ENCODE measurements at regions not wholly inside any gene's neighbourhood (a gene's known extent, or its start where the extent isn't known, plus 50 kb on each side); places are given as distances from the start of the nearest gene placed in this dataset.
A peak's percentile ranks its signal among the peaks of the same experiment; 100 is the strongest.

- no peak for DNase-seq (ENCODE audit: low spot score)
These were observed 1292.1 kb downstream of the TBC1D22A start for GRCh38 chr22:48054596-48054995.

- no peak for DNase-seq (ENCODE audit: low spot score)
These were observed 1291.5 kb downstream of the TBC1D22A start for GRCh38 chr22:48053973-48054372.

- no peak for DNase-seq (ENCODE audit: low spot score)
These were observed 1291.0 kb downstream of the TBC1D22A start for GRCh38 chr22:48053486-48053885.

GRCh38 chr22:48052621-48052890 lies 1290.1 kb downstream of the TBC1D22A start:
- no peak for DNase-seq (ENCODE audit: low spot score)

- DNase-seq (ENCODE audit: low spot score) = no peak
These were observed 1289.6 kb downstream of the TBC1D22A start for GRCh38 chr22:48051796-48052620.

GRCh38 chr22:48050836-48051235 lies 1288.4 kb downstream of the TBC1D22A start:
- DNase-seq (ENCODE audit: low spot score) = no peak

GRCh38 chr22:48049116-48049515 lies 1286.7 kb downstream of the TBC1D22A start:
- no peak for DNase-seq (ENCODE audit: low spot score)

- no peak for DNase-seq (ENCODE audit: low spot score)
These were observed 1285.5 kb downstream of the TBC1D22A start for GRCh38 chr22:48047722-48048500.

- DNase-seq (ENCODE audit: low spot score) = no peak
These were observed 1282.9 kb downstream of the TBC1D22A start for GRCh38 chr22:48045369-48045768.

- DNase-seq (ENCODE audit: low spot score) = peak; percentile 21
These were observed 1282.1 kb downstream of the TBC1D22A start for GRCh38 chr22:48044487-48045060.

- DNase-seq (ENCODE audit: low spot score) = no peak
These were observed 1281.1 kb downstream of the TBC1D22A start for GRCh38 chr22:48043581-48043980.

GRCh38 chr22:48042621-48043395 lies 1280.4 kb downstream of the TBC1D22A start:
- DNase-seq (ENCODE audit: low spot score) = no peak

GRCh38 chr22:48039326-48039725 lies 1276.9 kb downstream of the TBC1D22A start:
- DNase-seq (ENCODE audit: low spot score) = no peak

- no peak for DNase-seq (ENCODE audit: low spot score)
These were observed 1275.2 kb downstream of the TBC1D22A start for GRCh38 chr22:48037618-48038017.

GRCh38 chr22:48035897-48036296 lies 1273.4 kb downstream of the TBC1D22A start:
- DNase-seq (ENCODE audit: low spot score) = no peak

GRCh38 chr22:48031589-48031988 lies 1269.1 kb downstream of the TBC1D22A start:
- no peak for DNase-seq (ENCODE audit: low spot score)

- DNase-seq (ENCODE audit: low spot score) = no peak
These were observed 1262.6 kb downstream of the TBC1D22A start for GRCh38 chr22:48025096-48025495.

GRCh38 chr22:48021991-48022401 lies 1259.5 kb downstream of the TBC1D22A start:
- no peak for DNase-seq (ENCODE audit: low spot score)

GRCh38 chr22:48018346-48018745 lies 1255.9 kb downstream of the TBC1D22A start:
- DNase-seq (ENCODE audit: low spot score) = no peak

GRCh38 chr22:48015701-48016100 lies 1253.3 kb downstream of the TBC1D22A start:
- no peak for DNase-seq (ENCODE audit: low spot score)

- DNase-seq (ENCODE audit: low spot score) = no peak
These were observed 1242.5 kb downstream of the TBC1D22A start for GRCh38 chr22:48004936-48005335.

- DNase-seq (ENCODE audit: low spot score) = no peak
These were observed 1241.6 kb downstream of the TBC1D22A start for GRCh38 chr22:48004038-48004437.

Data from putamen (tissue), 1 donor.